GM21360 (cell line): ENCODE measurements at regions not wholly inside any gene's neighbourhood (a gene's known extent, or its start where the extent isn't known, plus 50 kb on each side); places are given as distances from the start of the nearest gene placed in this dataset.
"Not testable (repeated sequence)": the region's sequence is repeated elsewhere in the genome, so short reads cannot be mapped to it uniquely, and the experiment has no call there.

Source experiments
- ATAC-seq: cut with Tn5 transposase; IDR thresholded peaks from one replicate; pipeline ENCODE4 v1.9.1; 2021; ENCODE audit warnings: mild to moderate bottlenecking, moderate library complexity; ENCODE audit not compliant: unreplicated experiment

- ATAC-seq: no peak
Observed at GRCh38 chr9:78437806-78438205, 140.9 kb downstream of the PSAT1 start.

GRCh38 chr9:78438211-78438610 lies 141.3 kb downstream of the PSAT1 start:
- ATAC-seq: no peak

- no peak for ATAC-seq
Observed at GRCh38 chr9:78438780-78439179, 141.9 kb downstream of the PSAT1 start.

- ATAC-seq: peak; percentile 76
Observed at GRCh38 chr9:78439190-78439865, 142.4 kb downstream of the PSAT1 start.

GRCh38 chr9:78439866-78440830 lies 143.2 kb downstream of the PSAT1 start:
- no peak for ATAC-seq

- no peak for ATAC-seq
Observed at GRCh38 chr9:78441396-78441795, 144.5 kb downstream of the PSAT1 start.

- ATAC-seq: no peak
Observed at GRCh38 chr9:78441822-78442431, 145.0 kb downstream of the PSAT1 start.

GRCh38 chr9:78442577-78442976 lies 145.7 kb downstream of the PSAT1 start:
- ATAC-seq: not testable (repeated sequence)

- no peak for ATAC-seq
Observed at GRCh38 chr9:78443946-78444345, 147.0 kb downstream of the PSAT1 start.

- ATAC-seq: no peak
Observed at GRCh38 chr9:78448960-78449673, 152.2 kb downstream of the PSAT1 start.

GRCh38 chr9:78453450-78453849 lies 156.5 kb downstream of the PSAT1 start:
- ATAC-seq: no peak

- no peak for ATAC-seq
Observed at GRCh38 chr9:78462611-78463010, 165.7 kb downstream of the PSAT1 start.

GRCh38 chr9:78463750-78464149 lies 166.8 kb downstream of the PSAT1 start:
- no peak for ATAC-seq

- ATAC-seq: no peak
Observed at GRCh38 chr9:78468231-78468630, 171.3 kb downstream of the PSAT1 start.

GRCh38 chr9:78468974-78469576 lies 172.2 kb downstream of the PSAT1 start:
- ATAC-seq: no peak

GRCh38 chr9:78470216-78470615 lies 173.3 kb downstream of the PSAT1 start:
- no peak for ATAC-seq

- ATAC-seq: no peak
Observed at GRCh38 chr9:78470741-78471140, 173.8 kb downstream of the PSAT1 start.

- no peak for ATAC-seq
Observed at GRCh38 chr9:78472111-78472510, 175.2 kb downstream of the PSAT1 start.

GRCh38 chr9:78479441-78479840 lies 182.5 kb downstream of the PSAT1 start:
- no peak for ATAC-seq

GRCh38 chr9:78486661-78487060 lies 189.7 kb downstream of the PSAT1 start:
- no peak for ATAC-seq

GRCh38 chr9:78490231-78490630 lies 193.3 kb downstream of the PSAT1 start:
- no peak for ATAC-seq
